LNCaP clone FGC (cell line): ENCODE measurements at regions not wholly inside any gene's neighbourhood (a gene's known extent, or its start where the extent isn't known, plus 50 kb on each side); places are given as distances from the start of the nearest gene placed in this dataset.

Experiments
- DNase-seq: peaks from one replicate; pipeline ENCODE4 v3.0.0-alpha.2; 2011; ENCODE audit warnings: low read depth
- H3K4me3 ChIP-seq: 2 replicates; pipeline ENCODE4 v1.5.1; 2011; ENCODE audit warnings: mild to moderate bottlenecking, low read depth, low read length, control low read depth
- TF ChIP-seq, protein P1 (sequence below): IDR thresholded peaks from 2 replicates; pipeline ENCODE4 v1.5.1; 2012; ENCODE audit warnings: mild to moderate bottlenecking; ENCODE audit not compliant: control insufficient read depth, insufficient read depth; ENCODE audit errors: extremely low read depth

DNA sequence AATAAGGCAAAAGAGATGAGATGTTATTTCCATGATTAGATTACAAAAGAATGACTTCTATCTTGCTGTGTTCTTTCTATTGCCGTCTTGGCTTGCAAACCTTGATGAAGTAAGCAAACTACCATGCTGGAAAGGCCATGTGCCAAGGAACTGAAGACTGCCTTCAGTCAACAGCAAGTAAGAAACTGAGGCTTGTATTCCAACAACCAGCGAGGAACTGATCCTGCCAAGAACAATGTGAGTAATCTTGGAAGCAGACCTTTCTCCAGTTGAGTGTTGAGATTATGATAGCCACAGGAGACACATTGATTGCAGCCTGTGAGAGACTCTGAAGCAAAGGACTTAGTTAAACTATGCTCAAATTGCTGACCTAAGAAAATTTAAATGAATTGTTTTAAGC is 164.6 kb upstream of the GRM3 start:
- no peak overlapping the region for H3K4me3 ChIP-seq
- no peak for DNase-seq
- TF ChIP-seq, protein P1, sequence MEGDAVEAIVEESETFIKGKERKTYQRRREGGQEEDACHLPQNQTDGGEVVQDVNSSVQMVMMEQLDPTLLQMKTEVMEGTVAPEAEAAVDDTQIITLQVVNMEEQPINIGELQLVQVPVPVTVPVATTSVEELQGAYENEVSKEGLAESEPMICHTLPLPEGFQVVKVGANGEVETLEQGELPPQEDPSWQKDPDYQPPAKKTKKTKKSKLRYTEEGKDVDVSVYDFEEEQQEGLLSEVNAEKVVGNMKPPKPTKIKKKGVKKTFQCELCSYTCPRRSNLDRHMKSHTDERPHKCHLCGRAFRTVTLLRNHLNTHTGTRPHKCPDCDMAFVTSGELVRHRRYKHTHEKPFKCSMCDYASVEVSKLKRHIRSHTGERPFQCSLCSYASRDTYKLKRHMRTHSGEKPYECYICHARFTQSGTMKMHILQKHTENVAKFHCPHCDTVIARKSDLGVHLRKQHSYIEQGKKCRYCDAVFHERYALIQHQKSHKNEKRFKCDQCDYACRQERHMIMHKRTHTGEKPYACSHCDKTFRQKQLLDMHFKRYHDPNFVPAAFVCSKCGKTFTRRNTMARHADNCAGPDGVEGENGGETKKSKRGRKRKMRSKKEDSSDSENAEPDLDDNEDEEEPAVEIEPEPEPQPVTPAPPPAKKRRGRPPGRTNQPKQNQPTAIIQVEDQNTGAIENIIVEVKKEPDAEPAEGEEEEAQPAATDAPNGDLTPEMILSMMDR, result no peak

DNA sequence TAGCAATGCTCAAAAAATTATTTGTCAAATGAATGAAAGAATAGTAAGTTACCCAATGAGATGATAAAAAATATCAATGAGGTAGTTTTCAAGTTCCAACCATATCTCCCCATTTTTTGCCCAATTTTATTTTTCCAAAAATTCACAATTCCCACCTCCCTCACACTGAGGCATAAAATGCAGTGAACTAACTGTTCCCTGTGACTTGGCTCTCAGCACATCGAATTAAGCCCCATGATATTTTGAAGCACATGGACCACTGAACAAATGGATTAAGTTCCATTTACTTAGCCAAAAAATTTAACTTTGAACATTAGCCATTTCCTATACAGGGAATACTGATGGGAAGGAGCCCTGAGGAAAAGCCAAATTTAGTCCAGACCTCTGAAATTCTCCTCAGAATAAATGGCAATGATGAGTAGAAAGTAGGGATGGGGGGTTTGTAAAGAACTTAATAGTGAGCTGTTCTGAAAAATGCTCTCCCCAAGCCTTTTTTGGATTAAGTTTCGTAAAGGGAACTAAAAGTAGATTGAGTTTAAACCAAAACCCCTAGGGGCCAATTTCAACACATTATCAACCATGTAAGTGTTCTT is 166.3 kb upstream of the GRM3 start:
- TF ChIP-seq, protein P1, result no peak
- DNase-seq, result no peak
- H3K4me3 ChIP-seq, result no peak overlapping the region

DNA sequence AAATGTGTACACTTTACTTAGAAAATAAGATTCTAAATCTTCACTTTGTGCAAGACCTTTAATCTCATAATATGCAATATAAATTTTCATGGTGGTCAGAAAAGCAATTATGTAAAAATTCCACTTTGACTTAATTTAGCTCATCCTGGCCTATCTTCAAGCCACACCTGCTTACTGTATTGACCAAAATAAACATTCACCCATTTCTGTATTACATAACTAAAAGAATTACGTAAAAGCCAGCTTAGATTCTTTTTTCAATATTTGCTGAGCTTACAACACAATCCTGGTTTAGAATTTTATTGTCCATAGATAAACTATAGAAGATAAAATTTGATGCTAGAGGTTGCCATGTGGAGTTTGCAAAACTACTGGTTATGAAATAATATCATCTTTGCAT is 172.9 kb upstream of the GRM3 start:
- H3K4me3 ChIP-seq, result no peak overlapping the region
- DNase-seq, result peak; percentile 84
- TF ChIP-seq, protein P1, result no peak

DNA sequence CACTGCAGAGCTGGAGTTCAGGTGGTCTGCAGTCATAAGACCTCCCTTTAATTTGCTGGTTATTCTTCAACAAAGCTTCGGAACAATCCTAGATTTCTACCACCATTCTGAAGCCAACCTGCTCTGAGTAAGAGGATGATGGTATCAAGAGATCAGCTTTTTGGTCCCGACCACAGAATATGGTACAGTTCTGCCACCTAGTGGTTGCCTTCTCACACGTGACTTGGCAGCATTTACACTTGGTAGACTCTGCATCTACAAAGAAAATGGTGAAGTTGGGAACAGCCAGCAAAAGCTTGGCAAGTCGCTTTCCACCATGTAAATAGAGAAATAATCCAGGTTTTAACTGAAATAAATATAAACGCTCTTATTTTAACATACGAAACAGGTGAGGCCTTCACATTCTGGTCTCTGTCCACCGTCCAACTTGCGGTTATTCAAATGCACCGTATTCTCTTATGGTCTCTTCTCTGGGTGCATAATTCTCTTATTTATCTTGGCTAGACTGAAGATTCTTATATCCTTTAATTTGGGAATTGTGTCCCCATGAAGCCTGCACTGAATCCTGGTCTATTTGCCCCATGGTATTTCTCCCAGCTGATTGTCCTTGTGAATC is 173.9 kb upstream of the GRM3 start:
- DNase-seq, result peak; percentile 63
- no peak overlapping the region for H3K4me3 ChIP-seq
- TF ChIP-seq, protein P1, result peak; percentile 88

DNA sequence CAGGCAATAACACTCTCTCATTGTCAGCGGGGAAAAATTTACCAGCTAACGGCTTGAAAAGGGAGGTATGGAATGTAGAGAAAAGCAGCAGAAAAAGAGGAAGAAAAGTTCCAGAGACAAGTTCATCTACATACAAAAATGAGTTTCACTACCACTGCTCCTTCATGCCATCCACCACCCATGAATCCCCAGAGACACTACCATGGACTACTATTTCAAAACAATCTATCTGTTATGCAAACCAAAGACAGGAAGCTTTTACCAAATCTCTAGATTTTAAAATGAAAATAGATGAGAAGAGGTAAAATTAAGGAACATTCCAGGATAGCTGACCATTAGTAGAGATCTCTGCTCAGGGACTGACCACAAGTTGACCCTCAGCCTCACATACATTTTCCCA is 189.0 kb upstream of the GRM3 start:
- TF ChIP-seq, protein P1, result no peak
- H3K4me3 ChIP-seq, result no peak overlapping the region
- no peak for DNase-seq

DNA sequence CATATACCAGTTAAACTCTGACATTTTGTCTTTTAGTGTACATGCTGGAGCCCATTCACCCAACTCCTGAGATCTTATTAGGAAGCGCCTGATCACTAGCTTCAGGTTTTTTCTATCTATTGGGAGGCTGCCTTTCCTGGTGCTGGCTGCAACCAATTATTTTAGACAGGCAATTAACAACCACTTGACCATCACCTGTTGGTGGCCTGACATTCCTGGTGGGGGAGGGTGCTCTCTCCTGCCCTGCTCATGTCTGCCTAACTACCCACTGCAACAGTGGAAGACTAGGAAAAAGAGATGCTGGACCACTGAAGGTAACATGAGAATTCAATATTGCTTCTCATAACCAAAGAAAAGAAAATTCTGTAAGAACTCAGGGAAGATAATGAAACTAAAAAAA is 190.3 kb upstream of the GRM3 start:
- TF ChIP-seq, protein P1, result no peak
- H3K4me3 ChIP-seq, result no peak overlapping the region
- DNase-seq, result no peak

DNA sequence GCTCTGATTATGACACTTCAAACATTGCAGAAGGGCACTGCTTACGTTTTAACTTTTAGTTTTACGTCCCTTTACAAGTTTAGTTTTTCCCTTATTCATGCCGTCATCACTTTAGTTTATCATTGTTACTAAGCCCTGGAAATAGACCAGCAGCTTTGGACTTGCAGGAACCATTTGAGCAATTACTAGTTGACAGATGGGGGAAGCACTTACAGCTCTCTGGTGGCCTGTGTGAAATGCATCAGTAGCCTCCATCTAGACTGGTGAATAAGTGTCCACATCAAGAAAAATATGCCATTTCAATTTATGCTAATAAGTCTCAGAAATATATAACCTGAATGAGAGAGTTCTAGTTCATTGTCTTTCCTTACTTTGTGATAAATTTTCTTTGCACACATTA is 194.9 kb upstream of the GRM3 start:
- H3K4me3 ChIP-seq, result no peak overlapping the region
- TF ChIP-seq, protein P1, result no peak
- no peak for DNase-seq
